ENCODE measurements at regions not wholly inside any gene's neighbourhood (a gene's known extent, or its start where the extent isn't known, plus 50 kb on each side); places are given as distances from the start of the nearest gene placed in this dataset.

GRCh38 chrX:805988-806387 is 175.4 kb downstream of the SHOX start:
- Mint-ChIP-seq H3K4me3 (no peak overlapping the region), H3K4me1 (peaks cover 2% of the 10 kb centered on the region; the same call in 1 of the 3 replicates), H3K27me3 (ENCODE audit: insufficient read depth, low read depth, poor library complexity) (peaks cover 9% of the 10 kb centered on the region), H3K27ac (no peak overlapping the region), H3K9me3 (peaks cover 67% of the 10 kb centered on the region), H3K36me3 (ENCODE audit: low read depth) (peaks cover 32% of the 10 kb centered on the region)
- TF ChIP-seq JUNB (IDR thresholded peaks at IDR 0.05; ENCODE audit: unreplicated experiment): no peak
- no peak for TF ChIP-seq EZH2phosphoT487 (IDR thresholded peaks at IDR 0.05; ENCODE audit: unreplicated experiment)
- TF ChIP-seq EZH2 (IDR thresholded peaks at IDR 0.05; ENCODE audit: low read depth, unreplicated experiment): no peak
- TF ChIP-seq REST (IDR thresholded peaks at IDR 0.05; ENCODE audit: unreplicated experiment): no peak
- peak overlapping the region; percentile 96; the same call in 1 of the 2 replicates for H2AFZ ChIP-seq
- no peaks in the 10 kb centered on the region for H3F3A ChIP-seq (replicated peaks; ENCODE audit: low read depth)
- H3K36me3 ChIP-seq (ENCODE audit: insufficient read depth): no peaks in the 10 kb centered on the region
- DNase-seq (ENCODE audit: low spot score) (no peak), ATAC-seq (no peak)
- no peaks in the 10 kb centered on the region for H3K4me1 ChIP-seq (ENCODE audit: insufficient read depth)
- no peak overlapping the region for H3K4me3 ChIP-seq
- H3K4me2 ChIP-seq: 0 out of 2 replicates have a peak overlapping the region, but pooled peaks have one; percentile 21
- no peaks in the 10 kb centered on the region for H4K20me1 ChIP-seq (replicated peaks; ENCODE audit: insufficient read depth)
- no peaks in the 10 kb centered on the region for H3K9me2 ChIP-seq (ENCODE audit: insufficient read depth)
- H3K27me3 ChIP-seq (ENCODE audit: insufficient read depth): no peaks in the 10 kb centered on the region
- H3K27ac ChIP-seq (ENCODE audit: low read depth): no peak overlapping the region
- no peaks in the 10 kb centered on the region for H3K79me2 ChIP-seq (replicated peaks; ENCODE audit: insufficient read depth)

- H3K79me2 ChIP-seq (replicated peaks; ENCODE audit: insufficient read depth): no peaks in the 10 kb centered on the region
- H3K4me2 ChIP-seq: peak overlapping the region; percentile 21; the same call in 1 of the 2 replicates
- H4K20me1 ChIP-seq (replicated peaks; ENCODE audit: insufficient read depth): no peaks in the 10 kb centered on the region
- H3F3A ChIP-seq (replicated peaks; ENCODE audit: low read depth): no peaks in the 10 kb centered on the region
- H2AFZ ChIP-seq: peak overlapping the region; percentile 96; the same call in 1 of the 2 replicates
- Mint-ChIP-seq H3K27ac (no peak overlapping the region), H3K4me1 (peaks cover 2% of the 10 kb centered on the region; the same call in 1 of the 3 replicates), H3K4me3 (no peak overlapping the region), H3K9me3 (peaks cover 75% of the 10 kb centered on the region), H3K36me3 (ENCODE audit: low read depth) (peaks cover 36% of the 10 kb centered on the region), H3K27me3 (ENCODE audit: insufficient read depth, low read depth, poor library complexity) (peaks cover 9% of the 10 kb centered on the region)
- H3K4me1 ChIP-seq (ENCODE audit: insufficient read depth): no peaks in the 10 kb centered on the region
- no peaks in the 10 kb centered on the region for H3K36me3 ChIP-seq (ENCODE audit: insufficient read depth)
- DNase-seq (ENCODE audit: low spot score) (peak; percentile 30), ATAC-seq (peak; percentile 41; the same call in 1 of the 3 replicates)
- no peak overlapping the region for H3K27ac ChIP-seq (ENCODE audit: low read depth)
- no peak for TF ChIP-seq REST (IDR thresholded peaks at IDR 0.05; ENCODE audit: unreplicated experiment)
- no peak for TF ChIP-seq NANOG (IDR thresholded peaks at IDR 0.05; ENCODE audit: borderline replicate concordance)
- no peak for TF ChIP-seq ZNF114 (CRISPR knock-in tag; IDR thresholded peaks at IDR 0.05)
- TF ChIP-seq ZNF462 (CRISPR knock-in tag; IDR thresholded peaks at IDR 0.05): no peak
- TF ChIP-seq EZH2 (IDR thresholded peaks at IDR 0.05; ENCODE audit: low read depth, unreplicated experiment): no peak
- no peaks in the 10 kb centered on the region for H3K9me2 ChIP-seq (ENCODE audit: insufficient read depth)
- no peaks in the 10 kb centered on the region for H3K27me3 ChIP-seq (ENCODE audit: insufficient read depth)
- no peak overlapping the region for H3K4me3 ChIP-seq
Measured at GRCh38 chrX:805103-805670, 174.6 kb downstream of the SHOX start.

All from GM23338 (cell line).